MM.1S (cell line): ENCODE measurements at regions not wholly inside any gene's neighbourhood (a gene's known extent, or its start where the extent isn't known, plus 50 kb on each side); places are given as distances from the start of the nearest gene placed in this dataset.

Experiments
- DNase-seq: peaks from one replicate; pipeline ENCODE4 v3.0.0-alpha.2; 2015
- H2AFZ ChIP-seq: fragments of 300-600 bp; sonication (generic); 2 replicates; pipeline ENCODE4 v1.6.0; 2016; ENCODE audit warnings: antibody characterized with exemption, low read length
- H3F3A ChIP-seq: fragments of 300-600 bp; sonication (generic); 2 replicates; pipeline ENCODE4 v1.6.1; 2016; ENCODE audit warnings: mild to moderate bottlenecking, antibody characterized with exemption, low read length, moderate library complexity, mixed read lengths; ENCODE audit not compliant: insufficient read depth
- H3K27ac ChIP-seq: fragments of 300-600 bp; sonication (generic); 2 replicates; pipeline ENCODE4 v1.5.1; 2016; ENCODE audit warnings: mild to moderate bottlenecking, low read length
- H3K27me3 ChIP-seq: fragments of 300-600 bp; sonication (generic); replicated peaks from 2 replicates; pipeline ENCODE4 v1.6.0; 2016; ENCODE audit warnings: low read length; ENCODE audit not compliant: insufficient read depth
- H3K36me3 ChIP-seq: fragments of 300-600 bp; sonication (generic); replicated peaks from 2 replicates; pipeline ENCODE4 v1.6.1; 2016; ENCODE audit warnings: mild to moderate bottlenecking, low read length, mixed read lengths; ENCODE audit not compliant: insufficient read depth
- H3K4me1 ChIP-seq: fragments of 300-600 bp; sonication (generic); 2 replicates; pipeline ENCODE4 v1.6.1; 2016; ENCODE audit warnings: low read length, mixed read lengths
- H3K4me2 ChIP-seq: fragments of 300-600 bp; sonication (generic); 2 replicates; pipeline ENCODE4 v1.6.0; 2016; ENCODE audit warnings: low read depth, low read length
- H3K4me3 ChIP-seq: fragments of 300-600 bp; sonication (generic); 2 replicates; pipeline ENCODE4 v1.5.1; 2016; ENCODE audit warnings: low read length, mixed read lengths
- H3K79me2 ChIP-seq: fragments of 300-600 bp; sonication (generic); 2 replicates; pipeline ENCODE4 v1.6.1; 2016; ENCODE audit warnings: mixed run types, low read length, mixed read lengths
- H3K9ac ChIP-seq: fragments of 300-600 bp; sonication (generic); 2 replicates; pipeline ENCODE4 v1.6.1; 2016; ENCODE audit warnings: low read length, mixed read lengths
- H3K9me2 ChIP-seq: fragments of 300-600 bp; sonication (generic); replicated peaks from 2 replicates; pipeline ENCODE4 v1.6.1; 2016; ENCODE audit warnings: mild to moderate bottlenecking, low read length, mixed read lengths; ENCODE audit not compliant: insufficient read depth
- H3K9me3 ChIP-seq: fragments of 300-600 bp; sonication (generic); replicated peaks from 2 replicates; pipeline ENCODE4 v1.6.1; 2016; ENCODE audit warnings: mild to moderate bottlenecking, low read length, mixed read lengths; ENCODE audit not compliant: insufficient read depth
- H4K20me1 ChIP-seq: fragments of 300-600 bp; sonication (generic); 2 replicates; pipeline ENCODE4 v1.6.1; 2016; ENCODE audit warnings: mild to moderate bottlenecking, low read length, moderate library complexity, mixed read lengths; ENCODE audit not compliant: insufficient read depth
- EZH2 ChIP-seq: fragments of 300-600 bp; sonication (generic); optimal IDR thresholded peaks from 2 replicates; pipeline ENCODE3; 2017; ENCODE audit warnings: low read depth, mild to moderate bottlenecking, antibody characterized with exemption, low read length, mixed read lengths
- EZH2phosphoT487 ChIP-seq: fragments of 300-600 bp; sonication (generic); IDR thresholded peaks from 2 replicates; pipeline ENCODE4 v1.6.1; 2018; ENCODE audit warnings: antibody characterized with exemption, low read length
- TF ChIP-seq, protein P1 (sequence below): fragments of 300-600 bp; sonication (generic); IDR thresholded peaks from 2 replicates; pipeline ENCODE4 v1.5.1; 2016; ENCODE audit warnings: antibody characterized with exemption, low read length, mixed read lengths

DNA sequence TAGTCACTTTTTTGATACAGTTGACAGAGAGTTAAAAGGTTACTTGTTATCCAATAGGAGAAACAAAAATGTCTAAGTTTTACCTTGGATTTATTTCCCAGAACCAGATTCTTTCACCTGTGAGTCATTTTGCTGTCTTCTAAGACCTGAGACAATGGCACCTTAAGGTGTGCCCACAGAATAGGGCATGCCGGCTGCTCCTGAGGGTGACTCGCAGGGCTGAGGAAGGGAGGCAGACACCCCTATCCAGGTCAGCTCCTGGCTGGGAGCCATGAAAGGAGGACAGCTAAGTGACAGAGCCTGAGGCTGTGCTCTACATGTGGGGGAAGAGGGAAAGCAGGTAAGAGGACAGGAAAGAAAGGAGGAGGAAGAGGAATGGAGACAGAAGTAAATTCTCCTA is 67.8 kb downstream of the RASSF10 start:
- DNase-seq = no peak
- no peak overlapping the region for H3K9ac ChIP-seq
- H3K27me3 ChIP-seq = no peaks in the 10 kb centered on the region
- no peaks in the 10 kb centered on the region for H3K79me2 ChIP-seq
- no peaks in the 10 kb centered on the region for H3K9me2 ChIP-seq
- TF ChIP-seq EZH2phosphoT487 = no peak
- TF ChIP-seq, protein P1, sequence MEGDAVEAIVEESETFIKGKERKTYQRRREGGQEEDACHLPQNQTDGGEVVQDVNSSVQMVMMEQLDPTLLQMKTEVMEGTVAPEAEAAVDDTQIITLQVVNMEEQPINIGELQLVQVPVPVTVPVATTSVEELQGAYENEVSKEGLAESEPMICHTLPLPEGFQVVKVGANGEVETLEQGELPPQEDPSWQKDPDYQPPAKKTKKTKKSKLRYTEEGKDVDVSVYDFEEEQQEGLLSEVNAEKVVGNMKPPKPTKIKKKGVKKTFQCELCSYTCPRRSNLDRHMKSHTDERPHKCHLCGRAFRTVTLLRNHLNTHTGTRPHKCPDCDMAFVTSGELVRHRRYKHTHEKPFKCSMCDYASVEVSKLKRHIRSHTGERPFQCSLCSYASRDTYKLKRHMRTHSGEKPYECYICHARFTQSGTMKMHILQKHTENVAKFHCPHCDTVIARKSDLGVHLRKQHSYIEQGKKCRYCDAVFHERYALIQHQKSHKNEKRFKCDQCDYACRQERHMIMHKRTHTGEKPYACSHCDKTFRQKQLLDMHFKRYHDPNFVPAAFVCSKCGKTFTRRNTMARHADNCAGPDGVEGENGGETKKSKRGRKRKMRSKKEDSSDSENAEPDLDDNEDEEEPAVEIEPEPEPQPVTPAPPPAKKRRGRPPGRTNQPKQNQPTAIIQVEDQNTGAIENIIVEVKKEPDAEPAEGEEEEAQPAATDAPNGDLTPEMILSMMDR = no peak
- TF ChIP-seq EZH2 = no peak
- no peak overlapping the region for H3K4me3 ChIP-seq
- no peaks in the 10 kb centered on the region for H3F3A ChIP-seq
- no peak overlapping the region for H3K4me2 ChIP-seq
- H3K36me3 ChIP-seq = no peaks in the 10 kb centered on the region
- no peak overlapping the region for H3K27ac ChIP-seq
- H3K9me3 ChIP-seq = no peaks in the 10 kb centered on the region
- H2AFZ ChIP-seq = no peak overlapping the region
- no peaks in the 10 kb centered on the region for H3K4me1 ChIP-seq
- no peaks in the 10 kb centered on the region for H4K20me1 ChIP-seq

DNA sequence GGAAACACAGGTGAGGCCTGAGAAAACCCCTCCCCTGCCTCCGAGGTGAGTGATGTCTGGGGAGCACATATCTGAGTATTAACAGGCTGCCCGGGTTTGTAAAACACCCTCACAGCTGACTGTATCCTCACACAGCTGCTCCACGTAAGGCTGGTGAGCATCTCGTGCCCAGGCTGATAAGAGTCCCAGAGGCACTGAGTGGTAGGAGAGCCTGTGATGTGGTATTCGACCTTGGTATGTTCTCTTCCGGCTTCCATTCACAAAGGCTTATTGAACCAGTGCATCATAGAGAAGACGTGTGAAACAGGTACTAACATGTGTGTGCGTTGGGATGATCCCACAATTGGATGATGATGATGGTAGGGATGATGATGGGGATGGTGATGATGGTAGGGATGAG is 71.7 kb downstream of the RASSF10 start:
- no peak overlapping the region for H3K27ac ChIP-seq
- H3F3A ChIP-seq = no peaks in the 10 kb centered on the region
- no peaks in the 10 kb centered on the region for H4K20me1 ChIP-seq
- H3K9me2 ChIP-seq = no peaks in the 10 kb centered on the region
- TF ChIP-seq EZH2phosphoT487 (no peak), EZH2 (no peak)
- TF ChIP-seq, protein P1 = no peak
- H3K79me2 ChIP-seq = no peaks in the 10 kb centered on the region
- no peak overlapping the region for H3K4me2 ChIP-seq
- H3K4me1 ChIP-seq = no peaks in the 10 kb centered on the region
- no peaks in the 10 kb centered on the region for H3K36me3 ChIP-seq
- H3K9me3 ChIP-seq = no peaks in the 10 kb centered on the region
- no peak overlapping the region for H3K9ac ChIP-seq
- no peak for DNase-seq
- H3K27me3 ChIP-seq = no peaks in the 10 kb centered on the region
- no peak overlapping the region for H3K4me3 ChIP-seq
- no peak overlapping the region for H2AFZ ChIP-seq

DNA sequence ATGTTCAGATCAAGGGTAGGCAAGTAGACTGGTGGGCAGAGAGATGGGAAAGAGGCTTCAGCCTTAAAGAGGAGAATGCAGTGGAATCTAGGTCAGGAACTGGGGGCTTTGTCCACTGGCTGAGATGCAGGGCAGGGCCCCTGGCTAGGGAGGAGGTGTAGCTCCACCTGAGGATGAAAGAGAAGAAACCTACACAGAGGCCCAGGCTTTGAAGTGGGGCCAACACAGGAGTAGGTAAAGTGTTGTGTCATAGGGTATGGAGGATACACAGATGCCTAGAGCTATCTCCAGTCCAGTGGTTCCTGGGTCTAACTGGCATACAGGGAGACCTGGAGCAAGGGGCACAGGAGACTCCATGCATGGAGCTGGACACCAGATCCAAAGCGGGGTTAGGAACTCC is 73.5 kb downstream of the RASSF10 start:
- H3K9me3 ChIP-seq = no peaks in the 10 kb centered on the region
- no peaks in the 10 kb centered on the region for H3F3A ChIP-seq
- H2AFZ ChIP-seq = no peak overlapping the region
- no peak overlapping the region for H3K4me3 ChIP-seq
- no peak overlapping the region for H3K4me2 ChIP-seq
- no peak overlapping the region for H3K27ac ChIP-seq
- H3K4me1 ChIP-seq = no peaks in the 10 kb centered on the region
- H3K36me3 ChIP-seq = no peaks in the 10 kb centered on the region
- H4K20me1 ChIP-seq = no peaks in the 10 kb centered on the region
- no peaks in the 10 kb centered on the region for H3K79me2 ChIP-seq
- no peaks in the 10 kb centered on the region for H3K27me3 ChIP-seq
- no peaks in the 10 kb centered on the region for H3K9me2 ChIP-seq
- no peak overlapping the region for H3K9ac ChIP-seq
- DNase-seq = no peak
- TF ChIP-seq EZH2 = no peak
- TF ChIP-seq, protein P1 = no peak
